Activated CD8-positive, alpha-beta T cell treated with anti-CD3 and anti-CD28 coated beads, Interleukin-2, amount 10 ng/mL, durations not matched to agents 7 days and 5 days (primary cell): ENCODE measurements at regions not wholly inside any gene's neighbourhood (a gene's known extent, or its start where the extent isn't known, plus 50 kb on each side); places are given as distances from the start of the nearest gene placed in this dataset.

ENCODE experiments used
- ATAC-seq: fragments of 150-1000 bp; cut with Tn5 transposase; one replicate; pipeline ENCODE4 v1.10.0; 2021; ENCODE audit warnings: moderate library complexity
- CTCF ChIA-PET: fragments of 350-600 bp; sonication (Branson Sonifier 250); formaldehyde crosslinking; loops from one replicate; lab custom pipeline; 2021; ENCODE audit warnings: antibody characterized with exemption; lab: Charles Lee
- POLR2A ChIA-PET: fragments of 350-600 bp; sonication (Branson Sonifier 250); formaldehyde crosslinking; loops from one replicate; lab custom pipeline; 2021; ENCODE audit warnings: antibody characterized with exemption; lab: Charles Lee
- DNase-seq: peaks from one replicate; pipeline ENCODE4 v3.0.0-alpha.2; 2020
- H3K27ac Mint-ChIP-seq: one replicate; pipeline ENCODE4 v1.8.0; 2021; ENCODE audit warnings: mild to moderate bottlenecking, mixed read lengths
- H3K27me3 Mint-ChIP-seq: one replicate; pipeline ENCODE4 v1.8.0; 2021; ENCODE audit warnings: low read depth, mixed read lengths
- H3K36me3 Mint-ChIP-seq: one replicate; pipeline ENCODE4 v1.8.0; 2021; ENCODE audit warnings: low read depth, mixed read lengths
- H3K4me1 Mint-ChIP-seq: one replicate; pipeline ENCODE4 v1.8.0; 2021; ENCODE audit warnings: low read depth, mixed read lengths
- H3K4me3 Mint-ChIP-seq: one replicate; pipeline ENCODE4 v1.8.0; 2021; ENCODE audit warnings: mild to moderate bottlenecking, mixed read lengths
- H3K9me3 Mint-ChIP-seq: one replicate; pipeline ENCODE4 v1.8.0; 2022; ENCODE audit warnings: mixed read lengths; ENCODE audit not compliant: insufficient read depth

GRCh38 chr10:28374036-28374435 lies 71.2 kb upstream of the MPP7 start:
- CTCF ChIA-PET: no interaction called here

GRCh38 chr10:28375399-28376354 lies 72.8 kb upstream of the MPP7 start:
- no peak overlapping the region for H3K4me3 Mint-ChIP-seq
- DNase-seq: no peak
- no peaks in the 10 kb centered on the region for H3K9me3 Mint-ChIP-seq
- H3K4me1 Mint-ChIP-seq: peaks cover 7% of the 10 kb centered on the region
- ChIA-PET CTCF (no interaction called here), POLR2A (no interaction called here)
- H3K27ac Mint-ChIP-seq: no peak overlapping the region
- no peaks in the 10 kb centered on the region for H3K27me3 Mint-ChIP-seq
- no peak for ATAC-seq
- H3K36me3 Mint-ChIP-seq: peaks cover 7% of the 10 kb centered on the region

More at GRCh38 chr10:28374036-28374435, 71.2 kb upstream of the MPP7 start:
- no peaks in the 10 kb centered on the region for H3K9me3 Mint-ChIP-seq
- POLR2A ChIA-PET: no interaction called here
- no peak for DNase-seq
- no peak overlapping the region for H3K27ac Mint-ChIP-seq
- no peaks in the 10 kb centered on the region for H3K27me3 Mint-ChIP-seq
- no peak overlapping the region for H3K4me3 Mint-ChIP-seq
- ATAC-seq: no peak
- peaks cover 13% of the 10 kb centered on the region for H3K36me3 Mint-ChIP-seq
- peaks cover 9% of the 10 kb centered on the region for H3K4me1 Mint-ChIP-seq

- H3K4me3 Mint-ChIP-seq: no peak overlapping the region
- no peak for ATAC-seq
- no peak overlapping the region for H3K27ac Mint-ChIP-seq
- no peaks in the 10 kb centered on the region for H3K9me3 Mint-ChIP-seq
- H3K36me3 Mint-ChIP-seq: no peaks in the 10 kb centered on the region
- CTCF ChIA-PET: interaction anchor here (1.3 to 10.9 kb wide), 9 partner anchors 8 to 137 kb away, joined by 3 to 186 read pairs (median 54); partner anchors contain the start of gene MPP7
- DNase-seq: no peak
- POLR2A ChIA-PET: interaction anchor here (2.5 to 4.9 kb wide), 4 partner anchors 7 to 77 kb away, joined by 5 to 43 read pairs (median 22); partner anchors contain the start of gene MPP7
- H3K27me3 Mint-ChIP-seq: no peaks in the 10 kb centered on the region
- H3K4me1 Mint-ChIP-seq: peaks cover 19% of the 10 kb centered on the region
Measured at GRCh38 chr10:28378986-28379585, 76.2 kb upstream of the MPP7 start.

GRCh38 chr10:28381466-28381865 lies 78.6 kb upstream of the MPP7 start:
- DNase-seq (no peak), ATAC-seq (peak; percentile 14)
- H3K27ac Mint-ChIP-seq: no peak overlapping the region
- H3K4me3 Mint-ChIP-seq: no peak overlapping the region
- peaks cover 4% of the 10 kb centered on the region for H3K27me3 Mint-ChIP-seq
- peaks cover 26% of the 10 kb centered on the region for H3K4me1 Mint-ChIP-seq
- ChIA-PET POLR2A (interaction anchor here (1.3 to 4.9 kb wide), 5 partner anchors 10 to 151 kb away, joined by 4 to 43 read pairs (median 20); partner anchors contain the start of gene MPP7), CTCF (interaction anchor here (0.5 to 10.9 kb wide), 43 partner anchors 9 to 642 kb away, joined by 3 to 186 read pairs (median 5); partner anchors contain the start of gene MPP7)
- no peaks in the 10 kb centered on the region for H3K36me3 Mint-ChIP-seq
- no peaks in the 10 kb centered on the region for H3K9me3 Mint-ChIP-seq

GRCh38 chr10:28381903-28382347 lies 79.1 kb upstream of the MPP7 start:
- H3K4me1 Mint-ChIP-seq: peaks cover 27% of the 10 kb centered on the region
- H3K27ac Mint-ChIP-seq: no peak overlapping the region
- H3K4me3 Mint-ChIP-seq: no peak overlapping the region
- ChIA-PET CTCF (interaction anchor here (0.5 to 10.9 kb wide), 44 partner anchors 9 to 643 kb away, joined by 3 to 186 read pairs (median 5); partner anchors contain the start of gene MPP7), POLR2A (interaction anchor here (0.6 to 4.9 kb wide), 6 partner anchors 10 to 150 kb away, joined by 4 to 43 read pairs (median 12); partner anchors contain the start of gene MPP7)
- no peaks in the 10 kb centered on the region for H3K36me3 Mint-ChIP-seq
- H3K9me3 Mint-ChIP-seq: no peaks in the 10 kb centered on the region
- H3K27me3 Mint-ChIP-seq: peaks cover 4% of the 10 kb centered on the region
- ATAC-seq (peak; percentile 96), DNase-seq (peak; percentile 91)

GRCh38 chr10:28382525-28383269 lies 79.8 kb upstream of the MPP7 start:
- no peak overlapping the region for H3K4me3 Mint-ChIP-seq
- POLR2A ChIA-PET: interaction anchor here (0.6 to 4.9 kb wide), 3 partner anchors 49 to 135 kb away, joined by 5 to 43 read pairs (median 25); partner anchors contain the start of gene MPP7
- no peaks in the 10 kb centered on the region for H3K9me3 Mint-ChIP-seq
- CTCF ChIA-PET: interaction anchor here (0.8 to 10.9 kb wide), 15 partner anchors 11 to 599 kb away, joined by 3 to 186 read pairs (median 6); partner anchors contain the start of gene MPP7
- H3K4me1 Mint-ChIP-seq: peaks cover 27% of the 10 kb centered on the region
- H3K36me3 Mint-ChIP-seq: no peaks in the 10 kb centered on the region
- no peak overlapping the region for H3K27ac Mint-ChIP-seq
- DNase-seq (no peak), ATAC-seq (no peak)
- peaks cover 4% of the 10 kb centered on the region for H3K27me3 Mint-ChIP-seq

GRCh38 chr10:28384557-28384956 lies 81.7 kb upstream of the MPP7 start:
- ChIA-PET POLR2A (interaction anchor here (0.6 kb wide), 1 partner anchor 35 kb away, joined by 4 read pairs; no protein-coding TSS in a partner anchor), CTCF (interaction anchor here (1.2 to 10.9 kb wide), 4 partner anchors 9 to 133 kb away, joined by 3 to 186 read pairs (median 8); partner anchors contain the start of gene MPP7)
- H3K27ac Mint-ChIP-seq: no peak overlapping the region
- ATAC-seq (no peak), DNase-seq (no peak)
- no peak overlapping the region for H3K4me3 Mint-ChIP-seq
- peaks cover 4% of the 10 kb centered on the region for H3K27me3 Mint-ChIP-seq
- peaks cover 27% of the 10 kb centered on the region for H3K4me1 Mint-ChIP-seq
- no peaks in the 10 kb centered on the region for H3K36me3 Mint-ChIP-seq
- no peaks in the 10 kb centered on the region for H3K9me3 Mint-ChIP-seq

GRCh38 chr10:28385748-28386502 lies 83.1 kb upstream of the MPP7 start:
- Mint-ChIP-seq H3K9me3 (no peaks in the 10 kb centered on the region), H3K4me3 (no peak overlapping the region), H3K4me1 (peaks cover 18% of the 10 kb centered on the region), H3K36me3 (no peaks in the 10 kb centered on the region), H3K27ac (peak overlapping the region; percentile 28), H3K27me3 (peaks cover 4% of the 10 kb centered on the region)
- ChIA-PET POLR2A (interaction anchor here (0.7 kb wide), 1 partner anchor 135 kb away, joined by 3 read pairs; no protein-coding TSS in a partner anchor), CTCF (interaction anchor here (0.8 to 10.9 kb wide), 9 partner anchors 8 to 150 kb away, joined by 3 to 186 read pairs (median 3); partner anchors contain the start of gene MPP7)
- DNase-seq (no peak), ATAC-seq (no peak)

- H3K36me3 Mint-ChIP-seq: no peaks in the 10 kb centered on the region
- ATAC-seq (no peak), DNase-seq (no peak)
- no peak overlapping the region for H3K27ac Mint-ChIP-seq
- peaks cover 15% of the 10 kb centered on the region for H3K4me1 Mint-ChIP-seq
- peaks cover 4% of the 10 kb centered on the region for H3K27me3 Mint-ChIP-seq
- ChIA-PET CTCF (interaction anchor here (1.0 to 10.9 kb wide), 5 partner anchors 62 to 144 kb away, joined by 3 to 186 read pairs (median 7); partner anchors contain the start of gene MPP7), POLR2A (no interaction called here)
- H3K4me3 Mint-ChIP-seq: no peak overlapping the region
- no peaks in the 10 kb centered on the region for H3K9me3 Mint-ChIP-seq
Measured at GRCh38 chr10:28386503-28386868, 83.6 kb upstream of the MPP7 start.

GRCh38 chr10:28387140-28387539 lies 84.3 kb upstream of the MPP7 start:
- ChIA-PET CTCF (interaction anchor here (1.0 to 10.9 kb wide), 4 partner anchors 62 to 145 kb away, joined by 3 to 186 read pairs (median 8); partner anchors contain the start of gene MPP7), POLR2A (no interaction called here)
- H3K4me3 Mint-ChIP-seq: no peak overlapping the region

More at GRCh38 chr10:28387140-28387539, 84.3 kb upstream of the MPP7 start:
- ATAC-seq (no peak), DNase-seq (no peak)
- Mint-ChIP-seq H3K27ac (no peak overlapping the region), H3K9me3 (no peaks in the 10 kb centered on the region), H3K4me1 (peaks cover 9% of the 10 kb centered on the region), H3K27me3 (peaks cover 4% of the 10 kb centered on the region), H3K36me3 (no peaks in the 10 kb centered on the region)
